Tibial nerve (tissue), 4 donors: ENCODE measurements at regions not wholly inside any gene's neighbourhood (a gene's known extent, or its start where the extent isn't known, plus 50 kb on each side); places are given as distances from the start of the nearest gene placed in this dataset.

Experiments
- EP300 ChIP-seq, 2 donors: sonication (generic); formaldehyde crosslinking; IDR thresholded peaks; one replicate each; pipeline ENCODE4 v1.6.1; 2017; ENCODE audit warnings: antibody characterized with exemption in 2 of 2, mild to moderate bottlenecking in 1 of 2
- POLR2A ChIP-seq, 2 donors: fragments of 450-650 bp; IDR thresholded peaks; one replicate each; pipeline ENCODE4 v1.6.1; 2017; ENCODE audit warnings: antibody characterized with exemption in 2 of 2, mild to moderate bottlenecking in 2 of 2, moderate library complexity in 2 of 2
- TF ChIP-seq, protein P1 (sequence below), 5 experiments: fragments of 200-600 bp in 3 of 5; fragments of 450-650 bp in 2 of 5; sonication (generic) in 3 of 5; IDR thresholded peaks; one replicate each; pipeline ENCODE4 v1.5.1; 2016 to 2019; ENCODE audit warnings: antibody characterized with exemption in 5 of 5, mild to moderate bottlenecking in 3 of 5, moderate library complexity in 2 of 5

DNA sequence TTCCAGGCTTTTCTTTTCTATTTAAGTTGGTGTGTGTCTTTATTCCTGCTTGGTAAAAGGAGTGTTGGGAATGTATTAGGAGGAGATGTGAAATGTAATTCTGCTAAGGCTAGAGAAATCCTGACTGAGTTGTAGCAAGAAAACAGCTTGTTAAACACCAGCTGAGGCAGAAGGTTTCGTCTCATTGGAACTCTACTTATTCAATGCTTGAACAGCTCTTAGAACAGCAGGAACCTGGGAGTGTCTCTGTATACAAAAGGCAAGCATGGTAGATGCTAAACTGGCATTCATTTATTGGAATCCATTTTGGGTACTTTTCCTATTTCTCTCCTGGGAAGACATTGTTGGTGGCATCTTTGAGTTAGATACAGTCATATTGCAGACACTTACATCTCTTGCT lies 280.9 kb downstream of the HRH4 start:
- TF ChIP-seq, protein P1, sequence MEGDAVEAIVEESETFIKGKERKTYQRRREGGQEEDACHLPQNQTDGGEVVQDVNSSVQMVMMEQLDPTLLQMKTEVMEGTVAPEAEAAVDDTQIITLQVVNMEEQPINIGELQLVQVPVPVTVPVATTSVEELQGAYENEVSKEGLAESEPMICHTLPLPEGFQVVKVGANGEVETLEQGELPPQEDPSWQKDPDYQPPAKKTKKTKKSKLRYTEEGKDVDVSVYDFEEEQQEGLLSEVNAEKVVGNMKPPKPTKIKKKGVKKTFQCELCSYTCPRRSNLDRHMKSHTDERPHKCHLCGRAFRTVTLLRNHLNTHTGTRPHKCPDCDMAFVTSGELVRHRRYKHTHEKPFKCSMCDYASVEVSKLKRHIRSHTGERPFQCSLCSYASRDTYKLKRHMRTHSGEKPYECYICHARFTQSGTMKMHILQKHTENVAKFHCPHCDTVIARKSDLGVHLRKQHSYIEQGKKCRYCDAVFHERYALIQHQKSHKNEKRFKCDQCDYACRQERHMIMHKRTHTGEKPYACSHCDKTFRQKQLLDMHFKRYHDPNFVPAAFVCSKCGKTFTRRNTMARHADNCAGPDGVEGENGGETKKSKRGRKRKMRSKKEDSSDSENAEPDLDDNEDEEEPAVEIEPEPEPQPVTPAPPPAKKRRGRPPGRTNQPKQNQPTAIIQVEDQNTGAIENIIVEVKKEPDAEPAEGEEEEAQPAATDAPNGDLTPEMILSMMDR (IDR thresholded peaks at IDR 0.05): no peak
- TF ChIP-seq POLR2A (IDR thresholded peaks at IDR 0.05) (no peak), EP300 (IDR thresholded peaks at IDR 0.05) (no peak)
